Right atrium auricular region (tissue), 2 donors: ENCODE measurements at regions not wholly inside any gene's neighbourhood (a gene's known extent, or its start where the extent isn't known, plus 50 kb on each side); places are given as distances from the start of the nearest gene placed in this dataset.

ENCODE experiments used
- DNase-seq: peaks from one replicate; pipeline ENCODE4 v3.0.0-alpha.2; 2019; ENCODE audit warnings: low spot score
- H3K27ac ChIP-seq, 2 donors: fragments of 200-600 bp; sonication (generic); 1 replicate in 1 of 2; 2 replicates in 1 of 2; pipeline ENCODE4 v1.5.1; 2016 to 2019
- H3K27me3 ChIP-seq, 2 donors: fragments of 200-600 bp; sonication (generic); one replicate each; pipeline versions ENCODE4 v1.5.1 to v1.6.0; 2017 to 2019
- H3K36me3 ChIP-seq: fragments of 200-600 bp; sonication (generic); one replicate; pipeline ENCODE4 v1.5.1; 2016
- H3K4me1 ChIP-seq, 2 donors: fragments of 200-600 bp; sonication (generic); one replicate each; pipeline versions ENCODE4 v1.5.1 to v1.6.0; 2017 to 2019
- H3K4me3 ChIP-seq, 2 donors: fragments of 200-600 bp; sonication (generic); 1 replicate in 1 of 2; 2 replicates in 1 of 2; pipeline ENCODE4 v1.5.1; 2017 to 2019; ENCODE audit warnings: mild to moderate bottlenecking in 1 of 2, moderate library complexity in 1 of 2
- H3K9me3 ChIP-seq, 2 donors: fragments of 200-600 bp; sonication (generic); one replicate each; pipeline ENCODE4 v1.5.1; 2019
- TF ChIP-seq, protein P1 (sequence below), 2 donors: fragments of 200-600 bp; sonication (generic); IDR thresholded peaks; one replicate each; pipeline ENCODE4 v1.5.1; 2019; ENCODE audit warnings: antibody characterized with exemption in 2 of 2

DNA sequence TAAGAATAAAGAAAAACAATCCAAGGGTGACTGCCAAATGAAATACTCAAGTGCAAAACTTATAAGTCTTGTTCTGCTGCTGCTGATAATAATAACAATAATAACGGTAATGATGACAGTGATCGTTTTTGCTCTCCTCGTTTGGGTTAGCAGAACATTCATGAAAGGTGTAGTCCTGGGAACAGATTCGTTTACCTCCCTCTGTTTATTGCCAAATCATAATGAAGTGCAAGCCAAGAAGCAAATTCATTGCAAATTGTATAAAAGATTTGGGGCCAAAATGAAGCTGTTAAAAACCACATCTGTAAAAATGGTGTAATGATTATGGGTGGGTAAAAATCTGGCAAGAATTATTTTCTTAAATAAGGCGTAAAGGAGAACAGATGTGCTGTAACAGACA, 587.2 kb upstream of the MKI67 start:
- H3K27ac ChIP-seq = no peak overlapping the region
- no peak overlapping the region for H3K4me3 ChIP-seq
- no peak for DNase-seq
- TF ChIP-seq, protein P1, sequence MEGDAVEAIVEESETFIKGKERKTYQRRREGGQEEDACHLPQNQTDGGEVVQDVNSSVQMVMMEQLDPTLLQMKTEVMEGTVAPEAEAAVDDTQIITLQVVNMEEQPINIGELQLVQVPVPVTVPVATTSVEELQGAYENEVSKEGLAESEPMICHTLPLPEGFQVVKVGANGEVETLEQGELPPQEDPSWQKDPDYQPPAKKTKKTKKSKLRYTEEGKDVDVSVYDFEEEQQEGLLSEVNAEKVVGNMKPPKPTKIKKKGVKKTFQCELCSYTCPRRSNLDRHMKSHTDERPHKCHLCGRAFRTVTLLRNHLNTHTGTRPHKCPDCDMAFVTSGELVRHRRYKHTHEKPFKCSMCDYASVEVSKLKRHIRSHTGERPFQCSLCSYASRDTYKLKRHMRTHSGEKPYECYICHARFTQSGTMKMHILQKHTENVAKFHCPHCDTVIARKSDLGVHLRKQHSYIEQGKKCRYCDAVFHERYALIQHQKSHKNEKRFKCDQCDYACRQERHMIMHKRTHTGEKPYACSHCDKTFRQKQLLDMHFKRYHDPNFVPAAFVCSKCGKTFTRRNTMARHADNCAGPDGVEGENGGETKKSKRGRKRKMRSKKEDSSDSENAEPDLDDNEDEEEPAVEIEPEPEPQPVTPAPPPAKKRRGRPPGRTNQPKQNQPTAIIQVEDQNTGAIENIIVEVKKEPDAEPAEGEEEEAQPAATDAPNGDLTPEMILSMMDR (IDR thresholded peaks at IDR 0.05) = no peak
- H3K27me3 ChIP-seq = no peaks in the 10 kb centered on the region
- no peaks in the 10 kb centered on the region for H3K36me3 ChIP-seq
- H3K9me3 ChIP-seq = no peaks in the 10 kb centered on the region
- H3K4me1 ChIP-seq = no peaks in the 10 kb centered on the region

- TF ChIP-seq, protein P1 (IDR thresholded peaks at IDR 0.05) = no peak
- no peaks in the 10 kb centered on the region for H3K9me3 ChIP-seq
- no peak overlapping the region for H3K4me3 ChIP-seq
- no peaks in the 10 kb centered on the region for H3K36me3 ChIP-seq
- no peak overlapping the region for H3K27ac ChIP-seq
- no peaks in the 10 kb centered on the region for H3K27me3 ChIP-seq
- H3K4me1 ChIP-seq = no peaks in the 10 kb centered on the region
- DNase-seq = no peak
These were observed 587.8 kb upstream of the MKI67 start for GRCh38 chr10:128713874-128714570.

DNA sequence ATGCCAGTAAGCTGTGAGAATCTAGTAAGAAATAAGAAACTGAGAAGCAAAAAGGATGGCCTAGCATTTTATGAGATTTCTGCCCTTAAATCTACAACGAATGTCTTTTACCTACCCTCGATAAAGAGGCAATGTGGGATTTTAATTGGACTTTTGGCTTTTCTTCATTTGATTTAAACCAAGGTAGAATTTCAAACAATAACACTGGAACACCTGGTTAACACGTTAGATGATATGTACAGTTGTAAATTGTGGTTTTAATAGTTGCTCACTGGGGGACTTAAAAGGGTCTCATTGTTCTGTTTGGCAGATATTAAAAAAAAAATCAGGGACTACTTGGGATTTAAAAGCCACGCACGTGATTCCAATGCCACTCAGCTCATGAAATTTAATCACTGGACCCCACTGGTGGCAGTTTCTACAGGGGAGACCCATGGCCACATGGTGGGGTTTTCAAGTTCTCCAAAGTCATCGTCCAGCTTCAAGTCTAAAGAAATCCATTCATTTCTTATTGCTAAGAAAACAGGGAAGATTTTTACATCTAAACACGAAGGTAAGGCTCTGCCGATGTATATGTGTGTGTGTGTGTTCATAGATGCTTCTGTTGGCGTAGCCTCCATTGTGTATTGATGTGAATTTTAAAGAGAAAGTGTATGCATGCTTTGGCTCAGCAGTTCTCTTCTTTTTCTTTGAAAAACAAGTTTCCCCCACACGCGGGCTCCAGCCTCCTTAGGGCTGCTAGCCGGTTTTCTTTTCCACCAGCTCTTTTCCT, 588.6 kb upstream of the MKI67 start:
- no peak overlapping the region for H3K4me3 ChIP-seq
- TF ChIP-seq, protein P1 (IDR thresholded peaks at IDR 0.05) = no peak
- no peak for DNase-seq
- H3K36me3 ChIP-seq = no peaks in the 10 kb centered on the region
- H3K9me3 ChIP-seq = no peaks in the 10 kb centered on the region
- no peaks in the 10 kb centered on the region for H3K27me3 ChIP-seq
- no peak overlapping the region for H3K27ac ChIP-seq
- H3K4me1 ChIP-seq = no peaks in the 10 kb centered on the region

DNA sequence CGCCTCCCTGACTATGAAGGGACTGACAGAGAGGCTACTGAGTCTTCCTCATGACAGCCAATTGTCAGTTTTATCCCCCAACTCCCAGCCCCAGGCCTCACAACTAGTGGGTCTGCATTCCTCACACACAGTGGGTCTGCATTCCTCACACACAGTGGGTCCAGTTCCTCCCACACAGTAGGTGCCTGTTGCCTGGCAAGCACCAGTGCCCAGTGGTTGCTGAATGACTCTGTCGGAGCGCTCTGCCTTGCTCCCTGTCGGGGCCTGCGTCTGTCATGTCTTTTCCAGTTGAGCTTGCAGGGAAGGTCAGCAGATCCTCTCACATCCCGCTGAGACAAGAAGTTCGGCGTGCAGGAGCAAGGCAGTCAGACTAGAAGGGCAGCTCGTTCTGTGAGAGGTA, 590.0 kb upstream of the MKI67 start:
- Histone ChIP-seq H3K9me3 (no peaks in the 10 kb centered on the region), H3K4me3 (no peak overlapping the region), H3K27ac (no peak overlapping the region), H3K4me1 (no peaks in the 10 kb centered on the region), H3K27me3 (no peaks in the 10 kb centered on the region), H3K36me3 (no peaks in the 10 kb centered on the region)
- no peak for DNase-seq
- TF ChIP-seq, protein P1 (IDR thresholded peaks at IDR 0.05) = no peak

- H3K27ac ChIP-seq = no peak overlapping the region
- no peaks in the 10 kb centered on the region for H3K4me1 ChIP-seq
- DNase-seq = no peak
- no peaks in the 10 kb centered on the region for H3K9me3 ChIP-seq
- no peak overlapping the region for H3K4me3 ChIP-seq
- H3K36me3 ChIP-seq = no peaks in the 10 kb centered on the region
- TF ChIP-seq, protein P1 (IDR thresholded peaks at IDR 0.05) = no peak
- no peaks in the 10 kb centered on the region for H3K27me3 ChIP-seq
These were observed 595.8 kb upstream of the MKI67 start for GRCh38 chr10:128721963-128722445.
